ENCODE measurements at regions not wholly inside any gene's neighbourhood (a gene's known extent, or its start where the extent isn't known, plus 50 kb on each side); places are given as distances from the start of the nearest gene placed in this dataset.
A peak's percentile ranks its signal among the peaks of the same experiment; 100 is the strongest.

- TF ChIP-seq ATF3 (IDR thresholded peaks at IDR 0.05; ENCODE audit: borderline replicate concordance, extremely low read depth, low read depth, low read length): no peak
- peak; percentile 77; the same call in 1 of the 2 replicates for TF ChIP-seq ZNF384 (IDR thresholded peaks at IDR 0.05; ENCODE audit: borderline replicate concordance, low read depth, low read length)
- peak; percentile 84 for TF ChIP-seq RELB (IDR thresholded peaks at IDR 0.05; ENCODE audit: low read depth)
- TF ChIP-seq USF1 (IDR thresholded peaks at IDR 0.05; ENCODE audit: borderline replicate concordance, extremely low read length, insufficient read depth, low read depth, low read length): no peak
- no peak for TF ChIP-seq NR2C2 (IDR thresholded peaks at IDR 0.05; ENCODE audit: borderline replicate concordance, control insufficient read depth, insufficient read length, low read depth)
- no peak for TF ChIP-seq TAF1 (IDR thresholded peaks at IDR 0.05; ENCODE audit: borderline replicate concordance, low read depth, low read length)
- no peak for TF ChIP-seq BACH1 (IDR thresholded peaks at IDR 0.05; ENCODE audit: borderline replicate concordance)
- 0 out of 2 replicates have a peak, but pooled peaks have one; percentile 44 for TF ChIP-seq GATAD2B (conservative IDR thresholded peaks at IDR 0.05; ENCODE audit: low read depth)
- no peak for TF ChIP-seq ZBTB4 (CRISPR knock-in tag; IDR thresholded peaks at IDR 0.05)
- TF ChIP-seq IRF3 (IDR thresholded peaks at IDR 0.05): no peak
- TF ChIP-seq ETV6 (conservative IDR thresholded peaks at IDR 0.05 in 1 of 2, IDR thresholded peaks at IDR 0.05 in 1 of 2; ENCODE audit: borderline replicate concordance in 1 of 2, low read depth in 1 of 2): peak in 1 of 2 experiments; percentile 80; a peak in 1 of 4 replicates
- no peak for TF ChIP-seq CHD1 (IDR thresholded peaks at IDR 0.05; ENCODE audit: low read depth, low read length)
- TF ChIP-seq IKZF2 (IDR thresholded peaks at IDR 0.05): peak; percentile 83
- peak; percentile 71 for TF ChIP-seq IKZF1 (conservative IDR thresholded peaks at IDR 0.05)
- no peak for TF ChIP-seq WRNIP1 (IDR thresholded peaks at IDR 0.05; ENCODE audit: borderline replicate concordance, low read depth, low read length)
- TF ChIP-seq PRDM15 (CRISPR knock-in tag; IDR thresholded peaks at IDR 0.05): no peak
Measured at GRCh38 chr4:184534511-184535391, 60.4 kb upstream of the IRF2 start (continued).

Data from GM12878 (cell line).